B cell (primary cell): ENCODE measurements at regions not wholly inside any gene's neighbourhood (a gene's known extent, or its start where the extent isn't known, plus 50 kb on each side); places are given as distances from the start of the nearest gene placed in this dataset.

ENCODE experiments used
- CTCF ChIP-seq: fragments of 200-600 bp; IDR thresholded peaks from one replicate; pipeline ENCODE4 v1.8.0; 2022; ENCODE audit warnings: antibody characterized with exemption, mild to moderate bottlenecking
- EZH2 ChIP-seq: IDR thresholded peaks from 2 replicates; pipeline ENCODE4 v1.6.1; 2012; ENCODE audit warnings: borderline replicate concordance, low read depth, mild to moderate bottlenecking, moderate library complexity, low read length; ENCODE audit not compliant: insufficient read depth, poor library complexity, severe bottlenecking

- no peak for TF ChIP-seq CTCF
- no peak for TF ChIP-seq EZH2
Measured at GRCh38 chr6:23282252-23283021, 713.1 kb downstream of the HDGFL1 start.
